Mesendoderm (in vitro differentiated cells): ENCODE measurements at regions not wholly inside any gene's neighbourhood (a gene's known extent, or its start where the extent isn't known, plus 50 kb on each side); places are given as distances from the start of the nearest gene placed in this dataset.

Experiments used
- DNase-seq: peaks from one replicate; pipeline ENCODE4 v3.0.0; 2013
- H2AK5ac ChIP-seq: 2 replicates; pipeline ENCODE4 v1.6.1; 2013; ENCODE audit warnings: low read length, inconsistent platforms
- H2BK120ac ChIP-seq: 2 replicates; pipeline ENCODE4 v1.6.1; 2013; ENCODE audit warnings: low read depth, mild to moderate bottlenecking, low read length, moderate library complexity, mixed read lengths
- H2BK15ac ChIP-seq: replicated peaks from 2 replicates; pipeline ENCODE4 v1.6.1; 2013; ENCODE audit warnings: low read depth, mild to moderate bottlenecking, moderate library complexity
- H2BK5ac ChIP-seq: 2 replicates; pipeline ENCODE4 v1.6.1; 2013; ENCODE audit warnings: low read length, inconsistent platforms
- H3K18ac ChIP-seq: 2 replicates; pipeline ENCODE4 v1.6.1; 2013; ENCODE audit warnings: mild to moderate bottlenecking, low read length, mixed read lengths
- H3K23ac ChIP-seq: one replicate; pipeline ENCODE4 v1.6.1; 2013; ENCODE audit warnings: low read length
- H3K27ac ChIP-seq: 2 replicates; pipeline ENCODE4 v1.5.1; 2013; ENCODE audit warnings: low read depth, mild to moderate bottlenecking, inconsistent platforms, low read length, moderate library complexity
- H3K27me3 ChIP-seq: 2 replicates; pipeline ENCODE4 v1.6.1; 2013; ENCODE audit warnings: low read length, control low read depth, mild to moderate bottlenecking, inconsistent platforms; ENCODE audit not compliant: insufficient read depth, poor library complexity
- H3K36me3 ChIP-seq: 2 replicates; pipeline ENCODE4 v1.6.1; 2013; ENCODE audit warnings: low read length, inconsistent platforms; ENCODE audit not compliant: control insufficient read depth, insufficient read depth
- H3K4ac ChIP-seq: one replicate; pipeline ENCODE4 v1.6.1; 2013; ENCODE audit warnings: low read depth, mild to moderate bottlenecking, low read length, moderate library complexity
- H3K4me1 ChIP-seq: 2 replicates; pipeline ENCODE4 v1.6.1; 2013; ENCODE audit warnings: low read depth, low read length, inconsistent platforms; ENCODE audit not compliant: control insufficient read depth
- H3K4me2 ChIP-seq: 2 replicates; pipeline ENCODE4 v1.6.1; 2013; ENCODE audit warnings: low read length
- H3K4me3 ChIP-seq: 2 replicates; pipeline ENCODE4 v1.5.1; 2013; ENCODE audit warnings: mild to moderate bottlenecking, low read length
- H3K56ac ChIP-seq: one replicate; pipeline ENCODE4 v1.6.1; 2013; ENCODE audit warnings: low read length
- H3K79me1 ChIP-seq: 2 replicates; pipeline ENCODE4 v1.6.1; 2013; ENCODE audit warnings: low read length, inconsistent platforms
- H3K79me2 ChIP-seq: 2 replicates; pipeline ENCODE4 v1.6.1; 2013; ENCODE audit warnings: mild to moderate bottlenecking, low read length; ENCODE audit not compliant: control insufficient read depth, insufficient read depth
- H3K9ac ChIP-seq: 2 replicates; pipeline ENCODE4 v1.6.1; 2013; ENCODE audit warnings: low read length, inconsistent platforms
- H4K5ac ChIP-seq: one replicate; pipeline ENCODE4 v1.6.1; 2013; ENCODE audit warnings: low read length
- H4K8ac ChIP-seq: one replicate; pipeline ENCODE4 v1.6.1; 2013; ENCODE audit warnings: low read depth, mild to moderate bottlenecking, control low read depth, low read length, moderate library complexity
- WGBS: extraction: QIAGEN DNeasy Blood & Tissue Kit; methylation state at CpG from one replicate; pipeline ENCODE4 v1.1.7; 2013; ENCODE audit warnings: low lambda C conversion rate, missing lambda C conversion rate; ENCODE audit not compliant: insufficient coverage; ENCODE audit errors: extremely low coverage; 5-methylcytosine and 5-hydroxymethylcytosine counted together

GRCh38 chr4:12926189-12927066 is 557.7 kb downstream of the RAB28 start:
- H3K56ac ChIP-seq = no peak overlapping the region
- H3K4me2 ChIP-seq = no peak overlapping the region
- H3K4me1 ChIP-seq = no peaks in the 10 kb centered on the region
- no peak overlapping the region for H2BK120ac ChIP-seq
- H3K27ac ChIP-seq = no peak overlapping the region
- no peak overlapping the region for H3K9ac ChIP-seq
- no peak overlapping the region for H3K4me3 ChIP-seq
- no peak overlapping the region for H4K5ac ChIP-seq
- no peak overlapping the region for H3K18ac ChIP-seq
- H3K23ac ChIP-seq = no peak overlapping the region
- H4K8ac ChIP-seq = no peak overlapping the region
- H3K79me1 ChIP-seq = no peaks in the 10 kb centered on the region
- no peaks in the 10 kb centered on the region for H3K79me2 ChIP-seq
- no peaks in the 10 kb centered on the region for H3K36me3 ChIP-seq
- H2BK15ac ChIP-seq = no peak overlapping the region
- H3K27me3 ChIP-seq = no peaks in the 10 kb centered on the region
- no peak overlapping the region for H2AK5ac ChIP-seq
- H2BK5ac ChIP-seq = no peak overlapping the region
- DNase-seq = no peak
- no peak overlapping the region for H3K4ac ChIP-seq
- WGBS = no CpG with 5 or more reads among the region's 5 CpGs

GRCh38 chr4:12924728-12925320 is 559.3 kb downstream of the RAB28 start:
- Histone ChIP-seq H2AK5ac (no peak overlapping the region), H4K5ac (no peak overlapping the region), H3K4me3 (no peak overlapping the region), H3K27me3 (no peaks in the 10 kb centered on the region), H2BK15ac (no peak overlapping the region), H3K27ac (no peak overlapping the region), H3K36me3 (no peaks in the 10 kb centered on the region), H3K56ac (no peak overlapping the region), H2BK120ac (no peak overlapping the region), H3K4ac (no peak overlapping the region), H3K4me2 (no peak overlapping the region), H3K23ac (no peak overlapping the region), H3K9ac (no peak overlapping the region), H3K18ac (no peak overlapping the region), H3K79me2 (no peaks in the 10 kb centered on the region), H3K4me1 (no peaks in the 10 kb centered on the region), H3K79me1 (no peaks in the 10 kb centered on the region), H4K8ac (no peak overlapping the region), H2BK5ac (no peak overlapping the region)
- no peak for DNase-seq
- no CpG with 5 or more reads among the region's 2 CpGs for WGBS

- Histone ChIP-seq H3K27me3 (no peaks in the 10 kb centered on the region), H3K79me2 (no peaks in the 10 kb centered on the region), H3K36me3 (no peaks in the 10 kb centered on the region), H2BK15ac (no peak overlapping the region), H3K18ac (no peak overlapping the region), H2BK5ac (no peak overlapping the region), H3K56ac (no peak overlapping the region), H4K5ac (no peak overlapping the region), H3K4me2 (no peak overlapping the region), H3K9ac (no peak overlapping the region), H2AK5ac (no peak overlapping the region), H2BK120ac (no peak overlapping the region), H3K4me1 (no peaks in the 10 kb centered on the region), H3K23ac (no peak overlapping the region), H3K27ac (no peak overlapping the region), H4K8ac (no peak overlapping the region), H3K4me3 (no peak overlapping the region), H3K79me1 (no peaks in the 10 kb centered on the region), H3K4ac (no peak overlapping the region)
- no peak for DNase-seq
- WGBS = no CpG with 5 or more reads among the region's 4 CpGs
Observed at GRCh38 chr4:12924253-12924652, 559.9 kb downstream of the RAB28 start.

GRCh38 chr4:12912896-12913418 is 571.2 kb downstream of the RAB28 start:
- no peak for DNase-seq
- Histone ChIP-seq H3K27me3 (no peaks in the 10 kb centered on the region), H2BK120ac (no peak overlapping the region), H4K8ac (no peak overlapping the region), H3K79me1 (no peaks in the 10 kb centered on the region), H2AK5ac (no peak overlapping the region), H3K4me2 (no peak overlapping the region), H3K4ac (no peak overlapping the region), H3K4me1 (no peaks in the 10 kb centered on the region), H3K79me2 (no peaks in the 10 kb centered on the region), H2BK5ac (no peak overlapping the region), H3K23ac (no peak overlapping the region), H3K18ac (no peak overlapping the region), H2BK15ac (no peak overlapping the region), H3K56ac (no peak overlapping the region), H3K4me3 (no peak overlapping the region), H3K27ac (no peak overlapping the region), H4K5ac (no peak overlapping the region), H3K36me3 (no peaks in the 10 kb centered on the region), H3K9ac (no peak overlapping the region)
- no CpG with 5 or more reads among the region's 2 CpGs for WGBS

- no peak for DNase-seq
- no peak overlapping the region for H3K56ac ChIP-seq
- no peak overlapping the region for H3K4me3 ChIP-seq
- H3K23ac ChIP-seq = no peak overlapping the region
- H4K5ac ChIP-seq = no peak overlapping the region
- H2BK15ac ChIP-seq = no peak overlapping the region
- no peaks in the 10 kb centered on the region for H3K79me1 ChIP-seq
- no peak overlapping the region for H3K18ac ChIP-seq
- no peak overlapping the region for H4K8ac ChIP-seq
- no peaks in the 10 kb centered on the region for H3K27me3 ChIP-seq
- H3K79me2 ChIP-seq = no peaks in the 10 kb centered on the region
- H2BK5ac ChIP-seq = no peak overlapping the region
- no peak overlapping the region for H3K9ac ChIP-seq
- no peak overlapping the region for H3K4me2 ChIP-seq
- WGBS = no CpG with 5 or more reads among the region's 1 CpG
- H2AK5ac ChIP-seq = no peak overlapping the region
- no peak overlapping the region for H3K4ac ChIP-seq
- no peak overlapping the region for H2BK120ac ChIP-seq
- H3K27ac ChIP-seq = no peak overlapping the region
- H3K4me1 ChIP-seq = no peaks in the 10 kb centered on the region
- no peaks in the 10 kb centered on the region for H3K36me3 ChIP-seq
Observed at GRCh38 chr4:12911750-12912358, 572.3 kb downstream of the RAB28 start.
